Sigmoid colon (tissue), 4 donors: ENCODE measurements at regions not wholly inside any gene's neighbourhood (a gene's known extent, or its start where the extent isn't known, plus 50 kb on each side); places are given as distances from the start of the nearest gene placed in this dataset.
A peak's percentile ranks its signal among the peaks of the same experiment; 100 is the strongest.

Source experiments
- EP300 ChIP-seq, 4 donors: sonication (generic); formaldehyde crosslinking; IDR thresholded peaks; one replicate each; pipeline ENCODE4 v1.6.1; 2017; ENCODE audit warnings: antibody characterized with exemption in 4 of 4
- POLR2A ChIP-seq, 2 donors: fragments of 450-650 bp; IDR thresholded peaks; one replicate each; pipeline ENCODE4 v1.6.1; 2016; ENCODE audit warnings: antibody characterized with exemption in 2 of 2, mild to moderate bottlenecking in 2 of 2, moderate library complexity in 2 of 2
- POLR2AphosphoS5 ChIP-seq, 4 donors: sonication (generic); formaldehyde crosslinking; IDR thresholded peaks; one replicate each; pipeline ENCODE4 v1.6.1; 2017; ENCODE audit warnings: antibody characterized with exemption in 4 of 4
- TF ChIP-seq, protein P1 (sequence below), 4 experiments: fragments of 450-650 bp in 3 of 4; fragments of 200-600 bp in 1 of 4; IDR thresholded peaks; one replicate each; pipeline ENCODE4 v1.5.1; 2016 to 2019; ENCODE audit warnings: antibody characterized with exemption in 4 of 4, mild to moderate bottlenecking in 3 of 4, moderate library complexity in 2 of 4

DNA sequence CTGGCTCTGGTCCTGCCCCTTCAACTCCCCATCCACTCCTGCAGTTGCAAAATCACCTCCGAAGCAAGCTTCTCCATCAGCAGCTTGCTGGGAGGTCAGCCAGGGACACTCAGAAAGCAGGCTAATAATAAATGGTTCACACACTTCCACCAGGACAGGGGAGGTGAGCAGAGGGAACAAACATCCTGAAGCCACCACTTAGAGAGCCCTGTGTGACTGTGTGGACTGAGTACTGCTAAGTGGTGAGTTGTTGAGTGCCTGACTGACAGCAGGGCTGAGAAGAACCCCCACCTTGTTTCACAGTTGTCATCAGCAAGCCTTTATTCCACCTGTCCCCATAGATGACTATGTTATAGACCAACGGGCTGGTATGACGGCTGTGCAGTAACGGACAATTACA, 213.9 kb downstream of the CBLN1 start:
- TF ChIP-seq POLR2A (IDR thresholded peaks at IDR 0.05) = no peak
- TF ChIP-seq, protein P1, sequence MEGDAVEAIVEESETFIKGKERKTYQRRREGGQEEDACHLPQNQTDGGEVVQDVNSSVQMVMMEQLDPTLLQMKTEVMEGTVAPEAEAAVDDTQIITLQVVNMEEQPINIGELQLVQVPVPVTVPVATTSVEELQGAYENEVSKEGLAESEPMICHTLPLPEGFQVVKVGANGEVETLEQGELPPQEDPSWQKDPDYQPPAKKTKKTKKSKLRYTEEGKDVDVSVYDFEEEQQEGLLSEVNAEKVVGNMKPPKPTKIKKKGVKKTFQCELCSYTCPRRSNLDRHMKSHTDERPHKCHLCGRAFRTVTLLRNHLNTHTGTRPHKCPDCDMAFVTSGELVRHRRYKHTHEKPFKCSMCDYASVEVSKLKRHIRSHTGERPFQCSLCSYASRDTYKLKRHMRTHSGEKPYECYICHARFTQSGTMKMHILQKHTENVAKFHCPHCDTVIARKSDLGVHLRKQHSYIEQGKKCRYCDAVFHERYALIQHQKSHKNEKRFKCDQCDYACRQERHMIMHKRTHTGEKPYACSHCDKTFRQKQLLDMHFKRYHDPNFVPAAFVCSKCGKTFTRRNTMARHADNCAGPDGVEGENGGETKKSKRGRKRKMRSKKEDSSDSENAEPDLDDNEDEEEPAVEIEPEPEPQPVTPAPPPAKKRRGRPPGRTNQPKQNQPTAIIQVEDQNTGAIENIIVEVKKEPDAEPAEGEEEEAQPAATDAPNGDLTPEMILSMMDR (IDR thresholded peaks at IDR 0.05) = peak in 1 of 4 experiments; percentile 9
- TF ChIP-seq POLR2AphosphoS5 (IDR thresholded peaks at IDR 0.05) = no peak
- TF ChIP-seq EP300 (IDR thresholded peaks at IDR 0.05) = no peak
